ENCODE measurements at regions not wholly inside any gene's neighbourhood (a gene's known extent, or its start where the extent isn't known, plus 50 kb on each side); places are given as distances from the start of the nearest gene placed in this dataset.
A peak's percentile ranks its signal among the peaks of the same experiment; 100 is the strongest.

DNA sequence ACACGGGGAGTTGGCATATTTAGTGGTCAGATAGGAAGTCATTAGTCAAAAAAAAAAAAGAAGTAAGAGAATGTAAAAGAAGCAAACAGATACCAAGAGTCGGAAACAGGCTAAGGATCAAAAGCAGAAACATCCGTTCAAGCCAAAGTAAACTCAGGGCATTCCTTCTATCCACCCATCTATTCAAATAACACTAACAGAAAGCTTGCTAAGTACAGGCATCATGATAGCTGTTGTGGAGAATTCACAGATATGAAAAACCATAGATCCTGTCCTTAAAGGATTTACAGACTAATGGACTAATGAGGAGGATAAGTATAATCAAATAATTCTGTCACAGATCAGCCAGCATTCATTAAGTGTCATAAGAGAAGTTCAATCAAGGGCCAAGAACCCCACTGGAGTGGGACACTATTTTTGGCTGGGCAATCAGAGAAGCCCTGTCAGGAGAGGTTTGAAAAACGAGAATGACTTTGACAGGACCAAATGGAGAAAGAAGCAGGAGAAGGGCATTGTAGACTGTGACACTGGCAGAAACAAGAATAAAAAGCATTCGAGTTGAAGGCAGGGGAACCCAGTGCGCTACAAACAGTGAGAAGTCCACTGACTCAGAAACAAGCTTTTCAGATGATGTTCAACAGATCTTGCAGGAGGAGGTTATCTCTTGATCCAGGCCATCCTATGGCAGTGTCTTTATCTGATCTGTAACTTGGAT is 154.2 kb upstream of the TSLP start:
- ATAC-seq: peak; percentile 84
- TF ChIP-seq GLIS3 (CRISPR knock-in tag; IDR thresholded peaks at IDR 0.05) (no peak), ZFP3 (CRISPR knock-in tag; IDR thresholded peaks at IDR 0.05) (no peak), CSDC2 (CRISPR knock-in tag; IDR thresholded peaks at IDR 0.05) (no peak), TCF4 (CRISPR knock-in tag; IDR thresholded peaks at IDR 0.05; ENCODE audit: borderline replicate concordance) (no peak), ZC3H10 (CRISPR knock-in tag; IDR thresholded peaks at IDR 0.05) (peak; percentile 91), SNAI2 (CRISPR knock-in tag; IDR thresholded peaks at IDR 0.05) (peak; percentile 46; the same call in 1 of the 2 replicates), ARNTL (CRISPR knock-in tag; IDR thresholded peaks at IDR 0.05; ENCODE audit: borderline replicate concordance, low read depth) (no peak), ESRRG (CRISPR knock-in tag; IDR thresholded peaks at IDR 0.05) (no peak), PPARA (CRISPR knock-in tag; IDR thresholded peaks at IDR 0.05; ENCODE audit: borderline replicate concordance) (no peak), ISL1 (CRISPR knock-in tag; IDR thresholded peaks at IDR 0.05) (peak; percentile 93), TOX (CRISPR knock-in tag; IDR thresholded peaks at IDR 0.05; ENCODE audit: borderline replicate concordance) (peak; percentile 74), OSR1 (CRISPR knock-in tag; IDR thresholded peaks at IDR 0.05) (no peak), BACH2 (CRISPR knock-in tag; IDR thresholded peaks at IDR 0.05; ENCODE audit: borderline replicate concordance) (no peak), ZFP30 (CRISPR knock-in tag; IDR thresholded peaks at IDR 0.05) (no peak), ZNF565 (CRISPR knock-in tag; conservative IDR thresholded peaks at IDR 0.05; ENCODE audit: low read depth) (no peak), RARB (CRISPR knock-in tag; IDR thresholded peaks at IDR 0.05) (peak; percentile 91), ZNF70 (CRISPR knock-in tag; IDR thresholded peaks at IDR 0.05) (peak; percentile 55; the same call in 1 of the 2 replicates), ZNF8 (CRISPR knock-in tag; IDR thresholded peaks at IDR 0.05) (no peak)
- TF ChIP-seq, protein P1, sequence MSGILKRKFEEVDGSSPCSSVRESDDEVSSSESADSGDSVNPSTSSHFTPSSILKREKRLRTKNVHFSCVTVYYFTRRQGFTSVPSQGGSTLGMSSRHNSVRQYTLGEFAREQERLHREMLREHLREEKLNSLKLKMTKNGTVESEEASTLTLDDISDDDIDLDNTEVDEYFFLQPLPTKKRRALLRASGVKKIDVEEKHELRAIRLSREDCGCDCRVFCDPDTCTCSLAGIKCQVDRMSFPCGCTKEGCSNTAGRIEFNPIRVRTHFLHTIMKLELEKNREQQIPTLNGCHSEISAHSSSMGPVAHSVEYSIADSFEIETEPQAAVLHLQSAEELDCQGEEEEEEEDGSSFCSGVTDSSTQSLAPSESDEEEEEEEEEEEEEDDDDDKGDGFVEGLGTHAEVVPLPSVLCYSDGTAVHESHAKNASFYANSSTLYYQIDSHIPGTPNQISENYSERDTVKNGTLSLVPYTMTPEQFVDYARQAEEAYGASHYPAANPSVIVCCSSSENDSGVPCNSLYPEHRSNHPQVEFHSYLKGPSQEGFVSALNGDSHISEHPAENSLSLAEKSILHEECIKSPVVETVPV (CRISPR knock-in tag; IDR thresholded peaks at IDR 0.05): no peak; the same call in 1 of the 2 replicates
- TF ChIP-seq, protein P2, sequence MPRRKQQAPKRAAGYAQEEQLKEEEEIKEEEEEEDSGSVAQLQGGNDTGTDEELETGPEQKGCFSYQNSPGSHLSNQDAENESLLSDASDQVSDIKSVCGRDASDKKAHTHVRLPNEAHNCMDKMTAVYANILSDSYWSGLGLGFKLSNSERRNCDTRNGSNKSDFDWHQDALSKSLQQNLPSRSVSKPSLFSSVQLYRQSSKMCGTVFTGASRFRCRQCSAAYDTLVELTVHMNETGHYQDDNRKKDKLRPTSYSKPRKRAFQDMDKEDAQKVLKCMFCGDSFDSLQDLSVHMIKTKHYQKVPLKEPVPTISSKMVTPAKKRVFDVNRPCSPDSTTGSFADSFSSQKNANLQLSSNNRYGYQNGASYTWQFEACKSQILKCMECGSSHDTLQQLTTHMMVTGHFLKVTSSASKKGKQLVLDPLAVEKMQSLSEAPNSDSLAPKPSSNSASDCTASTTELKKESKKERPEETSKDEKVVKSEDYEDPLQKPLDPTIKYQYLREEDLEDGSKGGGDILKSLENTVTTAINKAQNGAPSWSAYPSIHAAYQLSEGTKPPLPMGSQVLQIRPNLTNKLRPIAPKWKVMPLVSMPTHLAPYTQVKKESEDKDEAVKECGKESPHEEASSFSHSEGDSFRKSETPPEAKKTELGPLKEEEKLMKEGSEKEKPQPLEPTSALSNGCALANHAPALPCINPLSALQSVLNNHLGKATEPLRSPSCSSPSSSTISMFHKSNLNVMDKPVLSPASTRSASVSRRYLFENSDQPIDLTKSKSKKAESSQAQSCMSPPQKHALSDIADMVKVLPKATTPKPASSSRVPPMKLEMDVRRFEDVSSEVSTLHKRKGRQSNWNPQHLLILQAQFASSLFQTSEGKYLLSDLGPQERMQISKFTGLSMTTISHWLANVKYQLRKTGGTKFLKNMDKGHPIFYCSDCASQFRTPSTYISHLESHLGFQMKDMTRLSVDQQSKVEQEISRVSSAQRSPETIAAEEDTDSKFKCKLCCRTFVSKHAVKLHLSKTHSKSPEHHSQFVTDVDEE (CRISPR knock-in tag; IDR thresholded peaks at IDR 0.05): no peak
- TF ChIP-seq, protein P3, sequence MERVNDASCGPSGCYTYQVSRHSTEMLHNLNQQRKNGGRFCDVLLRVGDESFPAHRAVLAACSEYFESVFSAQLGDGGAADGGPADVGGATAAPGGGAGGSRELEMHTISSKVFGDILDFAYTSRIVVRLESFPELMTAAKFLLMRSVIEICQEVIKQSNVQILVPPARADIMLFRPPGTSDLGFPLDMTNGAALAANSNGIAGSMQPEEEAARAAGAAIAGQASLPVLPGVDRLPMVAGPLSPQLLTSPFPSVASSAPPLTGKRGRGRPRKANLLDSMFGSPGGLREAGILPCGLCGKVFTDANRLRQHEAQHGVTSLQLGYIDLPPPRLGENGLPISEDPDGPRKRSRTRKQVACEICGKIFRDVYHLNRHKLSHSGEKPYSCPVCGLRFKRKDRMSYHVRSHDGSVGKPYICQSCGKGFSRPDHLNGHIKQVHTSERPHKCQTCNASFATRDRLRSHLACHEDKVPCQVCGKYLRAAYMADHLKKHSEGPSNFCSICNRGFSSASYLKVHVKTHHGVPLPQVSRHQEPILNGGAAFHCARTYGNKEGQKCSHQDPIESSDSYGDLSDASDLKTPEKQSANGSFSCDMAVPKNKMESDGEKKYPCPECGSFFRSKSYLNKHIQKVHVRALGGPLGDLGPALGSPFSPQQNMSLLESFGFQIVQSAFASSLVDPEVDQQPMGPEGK (CRISPR knock-in tag; IDR thresholded peaks at IDR 0.05; ENCODE audit: borderline replicate concordance): peak; percentile 61; the same call in 1 of the 2 replicates
- TF ChIP-seq, protein P4, sequence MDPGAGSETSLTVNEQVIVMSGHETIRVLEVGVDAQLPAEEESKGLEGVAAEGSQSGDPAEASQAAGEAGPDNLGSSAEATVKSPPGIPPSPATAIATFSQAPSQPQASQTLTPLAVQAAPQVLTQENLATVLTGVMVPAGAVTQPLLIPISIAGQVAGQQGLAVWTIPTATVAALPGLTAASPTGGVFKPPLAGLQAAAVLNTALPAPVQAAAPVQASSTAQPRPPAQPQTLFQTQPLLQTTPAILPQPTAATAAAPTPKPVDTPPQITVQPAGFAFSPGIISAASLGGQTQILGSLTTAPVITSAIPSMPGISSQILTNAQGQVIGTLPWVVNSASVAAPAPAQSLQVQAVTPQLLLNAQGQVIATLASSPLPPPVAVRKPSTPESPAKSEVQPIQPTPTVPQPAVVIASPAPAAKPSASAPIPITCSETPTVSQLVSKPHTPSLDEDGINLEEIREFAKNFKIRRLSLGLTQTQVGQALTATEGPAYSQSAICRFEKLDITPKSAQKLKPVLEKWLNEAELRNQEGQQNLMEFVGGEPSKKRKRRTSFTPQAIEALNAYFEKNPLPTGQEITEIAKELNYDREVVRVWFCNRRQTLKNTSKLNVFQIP (CRISPR knock-in tag; IDR thresholded peaks at IDR 0.05; ENCODE audit: borderline replicate concordance, low read depth): no peak
- TF ChIP-seq, protein P5, sequence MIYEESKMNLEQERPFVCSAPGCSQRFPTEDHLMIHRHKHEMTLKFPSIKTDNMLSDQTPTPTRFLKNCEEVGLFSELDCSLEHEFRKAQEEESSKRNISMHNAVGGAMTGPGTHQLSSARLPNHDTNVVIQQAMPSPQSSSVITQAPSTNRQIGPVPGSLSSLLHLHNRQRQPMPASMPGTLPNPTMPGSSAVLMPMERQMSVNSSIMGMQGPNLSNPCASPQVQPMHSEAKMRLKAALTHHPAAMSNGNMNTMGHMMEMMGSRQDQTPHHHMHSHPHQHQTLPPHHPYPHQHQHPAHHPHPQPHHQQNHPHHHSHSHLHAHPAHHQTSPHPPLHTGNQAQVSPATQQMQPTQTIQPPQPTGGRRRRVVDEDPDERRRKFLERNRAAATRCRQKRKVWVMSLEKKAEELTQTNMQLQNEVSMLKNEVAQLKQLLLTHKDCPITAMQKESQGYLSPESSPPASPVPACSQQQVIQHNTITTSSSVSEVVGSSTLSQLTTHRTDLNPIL (CRISPR knock-in tag; IDR thresholded peaks at IDR 0.05; ENCODE audit: low read depth): no peak

DNA sequence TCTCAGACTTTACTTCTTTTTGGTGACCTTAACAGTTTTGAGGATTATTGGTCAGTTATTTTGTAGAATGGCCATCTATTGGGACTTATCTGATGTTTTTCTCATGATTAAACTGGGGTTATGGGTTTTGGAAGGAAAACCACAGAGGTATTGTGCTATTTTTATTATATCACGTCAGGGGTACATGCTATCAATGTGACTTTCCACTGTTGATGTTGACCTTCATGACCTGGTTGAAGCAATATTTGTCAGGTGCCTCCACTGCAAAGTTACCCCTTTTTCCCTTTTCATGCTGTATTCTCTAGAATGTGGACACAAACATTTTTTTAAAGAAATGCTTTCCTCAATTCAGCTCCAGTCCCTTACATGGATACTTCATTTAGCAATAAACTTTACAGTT is 152.8 kb upstream of the TSLP start:
- no peak for ATAC-seq
- TF ChIP-seq, protein P1 (CRISPR knock-in tag; IDR thresholded peaks at IDR 0.05): no peak
- no peak for TF ChIP-seq TOX (CRISPR knock-in tag; IDR thresholded peaks at IDR 0.05; ENCODE audit: borderline replicate concordance)
- TF ChIP-seq ISL1 (CRISPR knock-in tag; IDR thresholded peaks at IDR 0.05): no peak
- no peak for TF ChIP-seq ZFP30 (CRISPR knock-in tag; IDR thresholded peaks at IDR 0.05)
- no peak for TF ChIP-seq SNAI2 (CRISPR knock-in tag; IDR thresholded peaks at IDR 0.05)
- TF ChIP-seq GLIS3 (CRISPR knock-in tag; IDR thresholded peaks at IDR 0.05): no peak
- no peak for TF ChIP-seq ARNTL (CRISPR knock-in tag; IDR thresholded peaks at IDR 0.05; ENCODE audit: borderline replicate concordance, low read depth)
- TF ChIP-seq ZC3H10 (CRISPR knock-in tag; IDR thresholded peaks at IDR 0.05): no peak
- TF ChIP-seq OSR1 (CRISPR knock-in tag; IDR thresholded peaks at IDR 0.05): no peak
- TF ChIP-seq BACH2 (CRISPR knock-in tag; IDR thresholded peaks at IDR 0.05; ENCODE audit: borderline replicate concordance): no peak
- no peak for TF ChIP-seq PPARA (CRISPR knock-in tag; IDR thresholded peaks at IDR 0.05; ENCODE audit: borderline replicate concordance)
- TF ChIP-seq, protein P4 (CRISPR knock-in tag; IDR thresholded peaks at IDR 0.05; ENCODE audit: borderline replicate concordance, low read depth): no peak

All from SK-N-SH treated with all-trans-retinoic acid at 6 μM for 48 hours (cell line).